Liver (tissue), 3 donors: ENCODE measurements at regions not wholly inside any gene's neighbourhood (a gene's known extent, or its start where the extent isn't known, plus 50 kb on each side); places are given as distances from the start of the nearest gene placed in this dataset.

Source experiments
- CTCF ChIP-seq: fragments of 150-350 bp; IDR thresholded peaks from 2 replicates; pipeline ENCODE4 v1.5.1; 2017; ENCODE audit warnings: improper control_type of control experiment, low read depth, low read length; ENCODE audit not compliant: missing input control
- RAD21 ChIP-seq, 2 donors: IDR thresholded peaks; 2 replicates each; pipeline ENCODE4 v1.6.1; 2016; ENCODE audit warnings: antibody characterized with exemption in 2 of 2, mild to moderate bottlenecking in 2 of 2
- REST ChIP-seq: IDR thresholded peaks from 2 replicates; pipeline ENCODE4 v1.6.1; 2016; ENCODE audit warnings: antibody characterized with exemption, mild to moderate bottlenecking
- SP1 ChIP-seq: IDR thresholded peaks from 2 replicates; pipeline ENCODE4 v1.6.1; 2018; ENCODE audit warnings: antibody characterized with exemption, mild to moderate bottlenecking
- TAF1 ChIP-seq: conservative IDR thresholded peaks from 2 replicates; pipeline ENCODE4 v1.6.1; 2016; ENCODE audit warnings: antibody characterized with exemption, mild to moderate bottlenecking
- YY1 ChIP-seq: IDR thresholded peaks from 2 replicates; pipeline ENCODE4 v1.6.1; 2016; ENCODE audit warnings: antibody characterized with exemption, mild to moderate bottlenecking
- TF ChIP-seq, protein P1 (sequence below): IDR thresholded peaks from 2 replicates; pipeline ENCODE4 v1.6.1; 2016; ENCODE audit warnings: antibody characterized with exemption
- donor health status: healthy.
- donor health status: healthy.

- TF ChIP-seq RAD21 (IDR thresholded peaks at IDR 0.05) (no peak), REST (no peak), CTCF (no peak), TAF1 (no peak), SP1 (no peak), YY1 (no peak)
- TF ChIP-seq, protein P1, sequence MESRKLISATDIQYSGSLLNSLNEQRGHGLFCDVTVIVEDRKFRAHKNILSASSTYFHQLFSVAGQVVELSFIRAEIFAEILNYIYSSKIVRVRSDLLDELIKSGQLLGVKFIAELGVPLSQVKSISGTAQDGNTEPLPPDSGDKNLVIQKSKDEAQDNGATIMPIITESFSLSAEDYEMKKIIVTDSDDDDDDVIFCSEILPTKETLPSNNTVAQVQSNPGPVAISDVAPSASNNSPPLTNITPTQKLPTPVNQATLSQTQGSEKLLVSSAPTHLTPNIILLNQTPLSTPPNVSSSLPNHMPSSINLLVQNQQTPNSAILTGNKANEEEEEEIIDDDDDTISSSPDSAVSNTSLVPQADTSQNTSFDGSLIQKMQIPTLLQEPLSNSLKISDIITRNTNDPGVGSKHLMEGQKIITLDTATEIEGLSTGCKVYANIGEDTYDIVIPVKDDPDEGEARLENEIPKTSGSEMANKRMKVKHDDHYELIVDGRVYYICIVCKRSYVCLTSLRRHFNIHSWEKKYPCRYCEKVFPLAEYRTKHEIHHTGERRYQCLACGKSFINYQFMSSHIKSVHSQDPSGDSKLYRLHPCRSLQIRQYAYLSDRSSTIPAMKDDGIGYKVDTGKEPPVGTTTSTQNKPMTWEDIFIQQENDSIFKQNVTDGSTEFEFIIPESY, result no peak
These were observed 256.9 kb downstream of the CDH26 start for GRCh38 chr20:60214901-60215815.
